HG03064 (cell line): ENCODE measurements at regions not wholly inside any gene's neighbourhood (a gene's known extent, or its start where the extent isn't known, plus 50 kb on each side); places are given as distances from the start of the nearest gene placed in this dataset.

Source experiments
- ATAC-seq: cut with Tn5 transposase; IDR thresholded peaks from one replicate; pipeline ENCODE4 v1.9.1; 2021; ENCODE audit warnings: low read depth; ENCODE audit not compliant: unreplicated experiment

DNA sequence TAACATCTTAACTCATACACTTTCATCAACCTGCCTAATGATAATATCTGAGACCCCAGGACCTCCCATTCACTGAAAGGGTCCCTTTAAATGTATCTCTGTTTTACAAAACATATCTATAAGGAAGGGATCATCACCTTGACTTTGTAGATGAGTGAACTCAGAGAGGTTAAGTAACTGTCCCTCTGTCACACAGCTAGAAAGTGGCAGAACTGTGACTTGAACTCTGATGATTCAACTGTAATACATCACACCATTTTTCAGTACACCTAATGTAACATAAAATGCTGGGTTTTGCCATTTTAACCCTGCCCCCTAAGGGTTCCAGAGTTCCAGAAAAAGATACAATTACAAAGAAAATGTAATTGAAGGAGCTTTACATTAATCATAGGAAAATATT lies 234.6 kb downstream of the ZEB2 start:
- ATAC-seq: no peak

DNA sequence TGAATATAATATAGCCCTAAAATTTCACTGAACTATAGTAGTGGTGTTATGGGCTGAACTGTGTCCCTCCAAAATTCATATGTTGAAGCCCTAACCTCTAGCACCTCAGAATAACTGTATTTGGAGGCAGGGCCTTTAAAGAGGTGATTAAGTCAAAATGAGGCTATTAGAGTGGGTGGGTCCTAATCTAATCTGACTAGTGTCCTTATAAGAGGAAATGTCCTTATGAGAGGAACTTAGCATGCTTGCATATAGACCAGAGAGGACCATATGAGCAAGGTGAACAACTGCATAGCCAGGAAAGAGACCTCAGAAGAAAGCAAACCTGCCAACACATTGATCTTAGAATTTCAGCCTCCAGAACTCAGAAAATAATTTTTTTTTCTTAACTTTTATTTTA lies 238.4 kb downstream of the ZEB2 start:
- ATAC-seq: no peak

DNA sequence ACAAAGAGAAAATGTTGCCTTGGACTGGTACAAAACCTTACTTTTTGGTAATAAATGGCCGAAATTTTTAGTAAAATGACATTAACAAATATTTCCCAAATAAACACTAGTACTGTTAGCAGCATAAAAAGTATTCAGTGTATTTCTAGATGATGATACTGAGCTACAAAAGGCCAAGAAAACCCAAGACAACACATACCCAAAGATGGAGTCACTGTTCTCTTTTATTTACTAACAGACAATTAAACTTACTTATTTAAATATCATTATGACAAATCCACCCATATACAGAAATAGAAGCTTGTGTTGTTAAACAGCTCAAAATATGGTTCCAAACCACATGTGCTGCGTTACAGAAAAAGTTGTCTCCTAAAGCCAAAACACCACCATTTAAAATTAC lies 239.9 kb downstream of the ZEB2 start:
- no peak for ATAC-seq

DNA sequence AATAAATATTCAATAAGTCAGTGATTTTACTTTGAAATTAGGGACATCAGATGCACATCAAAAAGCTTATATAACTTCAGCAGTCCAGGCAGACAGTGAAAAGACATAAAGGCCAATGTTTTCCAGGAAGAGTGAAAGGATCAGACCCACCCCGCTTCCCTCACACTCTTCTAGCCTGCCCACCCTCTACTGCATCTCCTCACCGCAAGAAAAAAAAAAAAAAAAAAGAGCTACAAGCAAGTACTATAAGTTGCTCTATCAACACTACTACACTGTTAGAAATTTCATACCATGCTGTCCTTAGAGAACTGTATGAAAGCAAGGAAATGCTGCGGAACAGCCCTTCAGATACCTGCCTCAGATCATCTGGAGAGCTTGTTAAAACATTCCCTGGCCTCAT lies 240.8 kb downstream of the ZEB2 start:
- ATAC-seq: no peak

GRCh38 chr2:144277622-144278354 lies 242.1 kb downstream of the ZEB2 start:
- no peak for ATAC-seq

- no peak for ATAC-seq
Observed at GRCh38 chr2:144275340-144275739, 244.6 kb downstream of the ZEB2 start.

GRCh38 chr2:144274131-144274530 lies 245.8 kb downstream of the ZEB2 start:
- ATAC-seq: no peak

- ATAC-seq: no peak
Observed at GRCh38 chr2:144270951-144271350, 249.0 kb downstream of the ZEB2 start.

- no peak for ATAC-seq
Observed at GRCh38 chr2:144268036-144268678, 251.8 kb downstream of the ZEB2 start.

GRCh38 chr2:144267239-144267638 lies 252.7 kb downstream of the ZEB2 start:
- peak; percentile 95 for ATAC-seq

- ATAC-seq: no peak
Observed at GRCh38 chr2:144265654-144266053, 254.3 kb downstream of the ZEB2 start.

- no peak for ATAC-seq
Observed at GRCh38 chr2:144261966-144262365, 258.0 kb downstream of the ZEB2 start.

GRCh38 chr2:144261336-144261735 lies 258.6 kb downstream of the ZEB2 start:
- ATAC-seq: no peak

DNA sequence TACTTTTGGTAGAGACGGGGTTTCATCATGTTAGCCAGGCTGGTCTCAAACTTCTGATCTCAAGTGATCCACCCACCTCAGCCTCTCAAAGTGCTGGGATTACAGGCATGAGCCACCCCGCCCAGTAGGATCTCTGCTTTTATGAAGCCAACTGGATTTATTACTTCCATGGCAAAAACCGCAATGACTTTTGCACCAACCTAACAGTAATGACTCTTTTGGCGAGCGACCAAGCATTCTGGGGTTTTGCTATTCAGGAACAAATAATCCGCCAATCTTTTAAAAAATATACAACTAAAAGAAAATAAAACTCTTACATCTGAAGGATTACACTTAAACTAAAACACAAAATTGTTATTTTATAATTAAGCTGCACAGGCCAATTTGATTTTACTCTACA lies 260.6 kb downstream of the ZEB2 start:
- no peak for ATAC-seq

GRCh38 chr2:144258154-144258553 lies 261.8 kb downstream of the ZEB2 start:
- ATAC-seq: no peak

- ATAC-seq: no peak
Observed at GRCh38 chr2:144256996-144257707, 262.8 kb downstream of the ZEB2 start.

DNA sequence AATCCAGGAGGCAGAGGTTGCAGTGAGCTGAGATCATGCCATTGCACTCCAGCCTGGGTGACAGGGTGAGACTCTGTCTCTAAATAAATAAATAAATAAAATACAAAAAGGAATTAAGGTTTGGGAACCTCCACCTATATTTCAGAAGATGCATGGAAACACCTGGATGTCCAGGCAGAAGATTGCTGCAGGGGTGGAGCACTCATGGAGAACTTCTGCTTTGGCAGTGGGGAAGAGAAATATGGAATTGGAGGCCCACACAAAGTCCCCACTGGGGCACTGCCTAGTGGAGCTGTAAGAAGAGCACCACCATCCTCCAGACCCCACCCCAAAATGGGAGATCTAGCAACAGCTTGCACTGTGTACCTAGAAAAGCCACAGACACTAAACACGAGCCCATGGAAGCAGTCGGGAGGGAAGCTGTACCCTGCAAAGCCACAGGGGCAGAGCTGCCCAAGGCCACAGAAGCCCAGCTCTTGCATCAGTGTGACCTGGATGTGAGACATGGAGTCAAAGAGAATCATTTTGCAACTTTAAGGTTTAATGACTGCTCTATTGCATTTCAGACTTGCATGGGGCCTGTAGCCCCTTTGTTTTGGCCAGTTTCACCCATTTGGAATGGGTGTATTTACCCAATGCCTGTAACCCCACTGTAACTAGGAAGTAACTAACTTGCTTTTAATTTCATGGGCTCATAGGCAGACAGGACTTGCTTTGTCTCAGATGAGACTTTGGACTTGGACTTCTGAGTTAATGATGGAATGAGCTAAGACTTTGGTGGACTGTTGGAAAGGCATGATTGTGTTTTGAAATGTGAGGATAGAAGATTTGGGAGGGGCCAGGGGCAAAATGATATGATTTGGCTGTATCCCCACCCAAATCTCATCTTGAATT lies 265.3 kb downstream of the ZEB2 start:
- no peak for ATAC-seq

DNA sequence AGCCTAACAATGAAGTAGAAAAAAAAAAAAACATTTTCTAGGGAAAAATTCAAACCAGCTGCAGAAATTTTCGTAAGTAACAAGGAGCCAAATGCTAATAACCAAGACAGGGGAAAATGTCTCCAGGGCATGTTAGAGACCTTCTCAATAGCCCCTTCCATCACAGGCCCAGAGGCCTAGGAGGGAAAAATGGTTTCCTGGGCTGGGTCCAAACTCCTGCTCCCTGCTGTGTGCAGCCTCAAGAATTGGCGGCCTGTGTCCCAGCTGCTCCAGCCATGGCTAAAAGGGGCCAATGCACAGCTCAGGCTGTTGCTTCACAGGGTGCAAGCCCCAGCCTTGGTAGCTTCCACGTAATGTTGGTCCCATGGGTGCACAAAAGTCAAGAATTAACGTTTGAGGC lies 266.2 kb downstream of the ZEB2 start:
- no peak for ATAC-seq

- ATAC-seq: no peak
Observed at GRCh38 chr2:144252694-144253093, 267.2 kb downstream of the ZEB2 start.

DNA sequence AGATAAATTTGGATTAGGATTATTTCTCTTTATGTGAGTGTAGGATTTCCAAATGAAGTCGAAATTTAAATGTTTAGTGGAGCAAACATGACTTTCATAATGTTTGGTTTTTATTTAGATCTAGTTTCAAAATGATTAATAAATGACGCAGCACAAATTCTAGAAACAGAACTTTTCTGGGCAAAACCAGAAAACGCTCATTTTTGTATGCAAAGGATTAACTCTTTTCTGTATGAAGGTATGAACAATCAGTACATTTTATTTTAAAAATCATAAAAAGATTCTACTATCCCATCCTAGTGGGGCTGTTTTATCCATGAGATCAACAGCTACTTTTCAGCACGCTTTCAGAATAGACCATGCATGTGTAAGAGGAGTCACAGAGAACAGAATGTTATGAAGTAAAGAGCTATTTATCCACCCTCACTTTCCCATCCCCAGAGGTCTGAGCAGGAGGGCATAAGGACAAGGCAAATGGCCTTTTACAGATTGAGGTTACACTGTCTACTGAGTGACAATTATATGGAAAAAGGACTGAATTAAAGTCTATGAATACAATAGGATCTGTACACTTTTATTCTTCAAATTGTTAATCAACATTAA lies 270.8 kb downstream of the ZEB2 start:
- ATAC-seq: no peak
